ENCODE measurements at regions not wholly inside any gene's neighbourhood (a gene's known extent, or its start where the extent isn't known, plus 50 kb on each side); places are given as distances from the start of the nearest gene placed in this dataset.

DNA sequence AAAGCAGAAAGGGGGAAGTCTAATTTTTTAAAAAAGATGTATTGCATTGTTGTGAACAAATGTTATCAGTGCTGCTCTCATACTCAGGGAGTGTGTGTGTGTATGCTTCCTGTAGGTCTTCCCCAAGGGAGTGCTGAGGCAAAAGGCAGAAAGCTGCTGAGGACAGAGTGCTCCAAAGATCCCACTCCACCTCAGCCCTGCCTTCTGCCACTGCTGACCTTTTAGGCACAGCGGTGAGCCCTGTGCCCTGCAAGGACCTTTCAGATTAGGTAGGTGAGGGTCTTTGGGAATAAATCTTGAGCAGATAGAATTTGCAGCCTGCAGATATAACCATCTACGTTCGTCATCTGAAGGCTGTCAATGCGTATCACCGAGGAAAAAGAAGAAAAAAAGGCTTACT is 756.4 kb upstream of the MMS22L start:
- H3K9me2 ChIP-seq = no peaks in the 10 kb centered on the region
- no peak for DNase-seq
- H3K4me1 ChIP-seq (ENCODE audit: control insufficient read depth in 1 of 2, insufficient read depth in 2 of 2, low read depth in 1 of 2, low read length in 1 of 2) = peaks cover 0 to 26% of the 10 kb centered on the region in 2 experiments; a peak in 2 of 4 replicates
- no peak for TF ChIP-seq GABPA (IDR thresholded peaks at IDR 0.05; ENCODE audit: low read depth)
- no peak for TF ChIP-seq TCF12 (IDR thresholded peaks at IDR 0.05)
- TF ChIP-seq RCOR1 (IDR thresholded peaks at IDR 0.05; ENCODE audit: low read length) = no peak
- no peak for TF ChIP-seq FOSL2 (IDR thresholded peaks at IDR 0.05; ENCODE audit: borderline replicate concordance, low read depth)
- TF ChIP-seq RXRA (IDR thresholded peaks at IDR 0.05; ENCODE audit: borderline replicate concordance, low read depth) = no peak
- no peak for TF ChIP-seq SIN3A (IDR thresholded peaks at IDR 0.05; ENCODE audit: borderline replicate concordance, low read depth, low read length)
- no peak for TF ChIP-seq CHD2 (IDR thresholded peaks at IDR 0.05; ENCODE audit: low read length, partially characterized antibody)
- no peak for TF ChIP-seq TAF1 (IDR thresholded peaks at IDR 0.05; ENCODE audit: borderline replicate concordance, low read depth, low read length)
- TF ChIP-seq, protein P1, sequence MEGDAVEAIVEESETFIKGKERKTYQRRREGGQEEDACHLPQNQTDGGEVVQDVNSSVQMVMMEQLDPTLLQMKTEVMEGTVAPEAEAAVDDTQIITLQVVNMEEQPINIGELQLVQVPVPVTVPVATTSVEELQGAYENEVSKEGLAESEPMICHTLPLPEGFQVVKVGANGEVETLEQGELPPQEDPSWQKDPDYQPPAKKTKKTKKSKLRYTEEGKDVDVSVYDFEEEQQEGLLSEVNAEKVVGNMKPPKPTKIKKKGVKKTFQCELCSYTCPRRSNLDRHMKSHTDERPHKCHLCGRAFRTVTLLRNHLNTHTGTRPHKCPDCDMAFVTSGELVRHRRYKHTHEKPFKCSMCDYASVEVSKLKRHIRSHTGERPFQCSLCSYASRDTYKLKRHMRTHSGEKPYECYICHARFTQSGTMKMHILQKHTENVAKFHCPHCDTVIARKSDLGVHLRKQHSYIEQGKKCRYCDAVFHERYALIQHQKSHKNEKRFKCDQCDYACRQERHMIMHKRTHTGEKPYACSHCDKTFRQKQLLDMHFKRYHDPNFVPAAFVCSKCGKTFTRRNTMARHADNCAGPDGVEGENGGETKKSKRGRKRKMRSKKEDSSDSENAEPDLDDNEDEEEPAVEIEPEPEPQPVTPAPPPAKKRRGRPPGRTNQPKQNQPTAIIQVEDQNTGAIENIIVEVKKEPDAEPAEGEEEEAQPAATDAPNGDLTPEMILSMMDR (IDR thresholded peaks at IDR 0.05) = no peak
- no peak overlapping the region; a peak in 1 of 4 replicates for H3K27ac ChIP-seq (ENCODE audit: low read depth in 2 of 2, low read length in 1 of 2)
- ChIA-PET POLR2A (no interaction called here), CTCF (interaction anchor here (1.2 kb wide), 1 partner anchor 34 kb away, joined by 3 read pairs; no protein-coding TSS in a partner anchor)
- no peak overlapping the region for H3K4me2 ChIP-seq
- no peaks in the 10 kb centered on the region for H3K27me3 ChIP-seq (ENCODE audit: insufficient read depth)
- H3K79me2 ChIP-seq (ENCODE audit: insufficient read depth) = no peaks in the 10 kb centered on the region
- H3F3A ChIP-seq (replicated peaks; ENCODE audit: insufficient read depth) = no peaks in the 10 kb centered on the region
- WGBS (ENCODE audit: low lambda C conversion rate) = 73% methylated on average over 5 of the region's 5 CpGs
- no peaks in the 10 kb centered on the region for H4K20me1 ChIP-seq (ENCODE audit: insufficient read depth)
- H3K4me3 ChIP-seq (ENCODE audit: low read depth in 2 of 2, low read length in 1 of 2) = no peak overlapping the region
- H3K36me3 ChIP-seq (replicated peaks in 1 of 2; ENCODE audit: control insufficient read depth in 1 of 2, insufficient read depth in 2 of 2, low read length in 1 of 2) = no peaks in the 10 kb centered on the region
- H3K9me3 ChIP-seq = no peaks in the 10 kb centered on the region
- H2AFZ ChIP-seq (ENCODE audit: low read depth) = no peak overlapping the region
- H3K9ac ChIP-seq = no peak overlapping the region

DNA sequence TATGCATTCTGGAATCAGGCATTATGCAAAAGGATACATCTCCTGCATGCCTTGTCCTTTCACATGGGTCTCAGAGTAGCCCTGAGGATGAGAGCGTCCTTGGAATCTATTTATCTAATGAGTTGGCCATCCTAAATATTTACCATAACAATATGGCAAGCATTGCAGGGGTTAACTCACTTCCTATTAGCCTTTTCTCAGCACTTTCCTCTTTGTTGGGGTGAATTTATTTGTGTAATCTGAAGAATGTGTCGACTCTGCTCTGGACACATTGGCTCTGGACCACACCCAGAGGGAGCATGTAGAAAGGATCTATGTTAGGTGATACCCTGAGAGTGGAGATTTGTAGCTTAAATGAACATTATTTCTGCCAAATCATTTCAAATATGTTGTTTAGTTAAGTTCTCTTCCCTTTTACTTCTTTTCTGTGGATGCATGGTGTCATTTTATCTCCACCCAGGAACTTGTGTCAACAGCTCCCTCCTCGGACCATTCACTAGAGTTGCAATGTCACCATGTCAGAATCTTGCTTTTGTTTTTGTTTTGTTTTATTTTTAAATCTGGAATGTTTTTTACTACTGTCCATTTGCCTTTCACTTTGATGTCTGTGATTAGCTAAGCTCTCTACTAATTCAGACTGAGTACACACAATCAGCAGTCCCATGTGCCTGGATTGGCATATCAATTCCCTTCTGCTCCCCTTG is 757.0 kb upstream of the MMS22L start:
- TF ChIP-seq SMC3 (IDR thresholded peaks at IDR 0.05; ENCODE audit: low read depth, low read length) (peak; percentile 38), MEF2A (IDR thresholded peaks at IDR 0.05; ENCODE audit: borderline replicate concordance, low read depth) (no peak), RAD21 (IDR thresholded peaks at IDR 0.05; ENCODE audit: low read length) (peak; percentile 66)
- TF ChIP-seq, protein P1 (IDR thresholded peaks at IDR 0.05) = peak; percentile 52
- ChIA-PET CTCF (interaction anchor here (1.0 to 1.5 kb wide), 4 partner anchors 34 to 334 kb away, joined by 3 to 5 read pairs (median 3); no protein-coding TSS in a partner anchor), POLR2A (no interaction called here)
- Histone ChIP-seq H3K36me3 (replicated peaks in 1 of 2; ENCODE audit: control insufficient read depth in 1 of 2, insufficient read depth in 2 of 2, low read length in 1 of 2) (no peaks in the 10 kb centered on the region), H3K9me2 (no peaks in the 10 kb centered on the region), H3F3A (replicated peaks; ENCODE audit: insufficient read depth) (no peaks in the 10 kb centered on the region), H3K4me1 (ENCODE audit: control insufficient read depth in 1 of 2, insufficient read depth in 2 of 2, low read depth in 1 of 2, low read length in 1 of 2) (peaks cover 0 to 26% of the 10 kb centered on the region in 2 experiments; a peak in 2 of 4 replicates), H3K9ac (no peak overlapping the region), H3K79me2 (ENCODE audit: insufficient read depth) (no peaks in the 10 kb centered on the region), H3K4me2 (no peak overlapping the region), H3K27me3 (ENCODE audit: insufficient read depth) (no peaks in the 10 kb centered on the region), H3K9me3 (no peaks in the 10 kb centered on the region), H4K20me1 (ENCODE audit: insufficient read depth) (no peaks in the 10 kb centered on the region), H2AFZ (ENCODE audit: low read depth) (no peak overlapping the region), H3K4me3 (ENCODE audit: low read depth in 2 of 2, low read length in 1 of 2) (no peak overlapping the region), H3K27ac (ENCODE audit: low read depth in 2 of 2, low read length in 1 of 2) (peak overlapping the region in 1 of 2 experiments; percentile 95; a peak in 1 of 4 replicates)
- no peak for DNase-seq
- 67% methylated on average over 3 of the region's 3 CpGs for WGBS (ENCODE audit: low lambda C conversion rate)
